ENCODE measurements at regions not wholly inside any gene's neighbourhood (a gene's known extent, or its start where the extent isn't known, plus 50 kb on each side); places are given as distances from the start of the nearest gene placed in this dataset.

- no peak for TF ChIP-seq CTCF (IDR thresholded peaks at IDR 0.05; ENCODE audit: insufficient read depth, low read length, poor library complexity, severe bottlenecking)
- Histone ChIP-seq H3K27me3 (replicated peaks; ENCODE audit: control insufficient read depth, insufficient read depth, low read length) (no peaks in the 10 kb centered on the region), H3K4me3 (replicated peaks; ENCODE audit: low read depth, low read length) (no peak overlapping the region), H3K36me3 (ENCODE audit: control insufficient read depth, insufficient read depth, low read length) (no peaks in the 10 kb centered on the region)
- DNase-seq (ENCODE audit: extremely low read depth, insufficient read length): no peak
Measured at GRCh38 chr2:33900610-33901009, 301.5 kb upstream of the FAM98A start.

- Histone ChIP-seq H3K4me3 (replicated peaks; ENCODE audit: low read depth, low read length) (no peak overlapping the region), H3K36me3 (ENCODE audit: control insufficient read depth, insufficient read depth, low read length) (no peaks in the 10 kb centered on the region), H3K27me3 (replicated peaks; ENCODE audit: control insufficient read depth, insufficient read depth, low read length) (no peaks in the 10 kb centered on the region)
- TF ChIP-seq CTCF (IDR thresholded peaks at IDR 0.05; ENCODE audit: insufficient read depth, low read length, poor library complexity, severe bottlenecking): no peak
- no peak for DNase-seq (ENCODE audit: extremely low read depth, insufficient read length)
Measured at GRCh38 chr2:33897741-33898140, 298.6 kb upstream of the FAM98A start.

DNA sequence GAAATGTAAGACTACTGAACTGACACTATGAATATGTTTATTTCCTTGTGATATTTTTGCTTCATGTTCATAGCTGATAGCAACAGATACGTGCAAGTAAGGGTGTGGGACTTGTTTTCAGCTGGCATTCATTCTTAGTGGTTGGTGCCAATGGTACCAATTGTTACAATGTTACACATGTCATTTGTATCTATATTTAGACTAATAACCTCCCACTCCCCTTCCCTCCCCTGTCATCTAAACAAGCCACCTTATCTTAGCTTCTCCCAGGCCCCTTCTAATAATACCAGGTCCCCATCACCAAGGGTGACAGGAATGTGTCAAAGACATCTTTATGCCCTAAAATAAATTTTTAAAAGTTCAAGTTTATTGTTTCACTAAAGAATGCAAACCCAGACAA is 294.7 kb upstream of the FAM98A start:
- H3K36me3 ChIP-seq (ENCODE audit: control insufficient read depth, insufficient read depth, low read length): no peaks in the 10 kb centered on the region
- no peak for TF ChIP-seq CTCF (IDR thresholded peaks at IDR 0.05; ENCODE audit: insufficient read depth, low read length, poor library complexity, severe bottlenecking)
- H3K4me3 ChIP-seq (replicated peaks; ENCODE audit: low read depth, low read length): no peak overlapping the region
- no peaks in the 10 kb centered on the region for H3K27me3 ChIP-seq (replicated peaks; ENCODE audit: control insufficient read depth, insufficient read depth, low read length)
- no peak for DNase-seq (ENCODE audit: extremely low read depth, insufficient read length)

- Histone ChIP-seq H3K36me3 (ENCODE audit: control insufficient read depth, insufficient read depth, low read length) (no peaks in the 10 kb centered on the region), H3K27me3 (replicated peaks; ENCODE audit: control insufficient read depth, insufficient read depth, low read length) (no peaks in the 10 kb centered on the region), H3K4me3 (replicated peaks; ENCODE audit: low read depth, low read length) (no peak overlapping the region)
- DNase-seq (ENCODE audit: extremely low read depth, insufficient read length): no peak
- no peak for TF ChIP-seq CTCF (IDR thresholded peaks at IDR 0.05; ENCODE audit: insufficient read depth, low read length, poor library complexity, severe bottlenecking)
Measured at GRCh38 chr2:33891616-33892015, 292.5 kb upstream of the FAM98A start.

DNA sequence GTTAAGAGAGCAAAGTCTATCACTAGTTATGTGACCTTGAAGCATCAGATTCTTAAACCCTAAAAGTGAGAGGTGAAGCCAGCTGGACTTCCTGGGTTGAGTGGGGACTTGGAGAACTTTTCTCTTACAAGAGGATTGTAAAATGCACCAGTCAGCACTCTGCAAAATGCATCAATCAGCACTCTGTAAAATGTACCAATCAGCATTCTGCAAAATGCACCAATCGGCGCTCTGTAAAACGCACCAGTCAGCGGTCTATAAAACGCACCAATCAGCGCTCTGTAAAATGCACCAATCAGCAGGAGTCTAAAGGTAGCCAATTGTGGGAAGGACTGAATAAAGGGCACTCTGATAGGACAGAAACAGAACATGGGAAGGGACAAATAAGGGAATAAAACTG is 291.6 kb upstream of the FAM98A start:
- Histone ChIP-seq H3K4me3 (replicated peaks; ENCODE audit: low read depth, low read length) (no peak overlapping the region), H3K27me3 (replicated peaks; ENCODE audit: control insufficient read depth, insufficient read depth, low read length) (no peaks in the 10 kb centered on the region), H3K36me3 (ENCODE audit: control insufficient read depth, insufficient read depth, low read length) (no peaks in the 10 kb centered on the region)
- no peak for TF ChIP-seq CTCF (IDR thresholded peaks at IDR 0.05; ENCODE audit: insufficient read depth, low read length, poor library complexity, severe bottlenecking)
- no peak for DNase-seq (ENCODE audit: extremely low read depth, insufficient read length)

DNA sequence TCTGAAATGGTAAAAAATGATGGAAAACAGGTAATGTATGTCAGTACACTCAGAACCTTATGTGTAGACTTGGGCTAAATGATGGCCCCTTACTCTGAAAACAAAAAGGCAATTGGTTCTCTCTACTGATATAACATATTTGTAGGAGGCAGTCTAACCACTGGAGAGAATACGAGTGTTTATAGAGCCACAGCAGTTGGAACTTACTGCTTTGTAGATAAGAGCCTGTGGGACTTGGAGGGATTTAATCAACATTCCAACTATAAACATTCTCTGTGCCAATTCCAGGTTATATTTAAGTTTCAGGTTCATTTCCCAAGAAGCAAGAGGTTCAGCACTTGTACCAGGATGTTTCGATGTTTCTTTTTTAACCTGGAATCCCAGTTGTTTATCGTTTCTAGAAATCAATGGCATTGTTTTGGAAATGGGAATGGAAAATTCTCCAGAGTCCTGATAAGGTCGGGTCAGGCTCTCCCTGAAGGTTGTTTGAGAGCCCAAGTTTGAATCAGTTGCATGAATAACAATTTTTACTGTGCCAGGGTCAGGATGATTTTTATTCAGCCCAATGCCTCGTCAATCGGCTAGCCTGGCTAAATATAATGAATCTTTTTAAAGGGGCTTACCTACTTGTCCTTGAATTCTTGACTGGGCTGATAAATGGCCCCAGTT is 278.4 kb upstream of the FAM98A start:
- DNase-seq (ENCODE audit: extremely low read depth, insufficient read length): no peak
- H3K36me3 ChIP-seq (ENCODE audit: control insufficient read depth, insufficient read depth, low read length): no peaks in the 10 kb centered on the region
- no peak for TF ChIP-seq CTCF (IDR thresholded peaks at IDR 0.05; ENCODE audit: insufficient read depth, low read length, poor library complexity, severe bottlenecking)
- H3K27me3 ChIP-seq (replicated peaks; ENCODE audit: control insufficient read depth, insufficient read depth, low read length): no peaks in the 10 kb centered on the region
- H3K4me3 ChIP-seq (replicated peaks; ENCODE audit: low read depth, low read length): no peak overlapping the region

Data from GM06990 (cell line).